ENCODE measurements at regions not wholly inside any gene's neighbourhood (a gene's known extent, or its start where the extent isn't known, plus 50 kb on each side); places are given as distances from the start of the nearest gene placed in this dataset.

- H3K27ac ChIP-seq (ENCODE audit: insufficient read length, low read depth, low read length), result no peak overlapping the region
- H4K5ac ChIP-seq (ENCODE audit: insufficient read length, low read depth, low read length), result no peak overlapping the region
- Mint-ChIP-seq H3K4me1 (no peaks in the 10 kb centered on the region), H3K4me3 (no peak overlapping the region), H3K27ac (no peak overlapping the region), H3K9me3 (peaks cover 87 to 90% of the 10 kb centered on the region in 2 experiments), H3K36me3 (ENCODE audit: insufficient read depth in 1 of 3, low read depth in 3 of 3) (peaks cover 0 to 21% (median 7%) of the 10 kb centered on the region in 3 experiments; a peak in 6 of 7 replicates), H3K27me3 (ENCODE audit: low read depth) (peaks cover 5% of the 10 kb centered on the region; the same call in 1 of the 2 replicates)
- no peaks in the 10 kb centered on the region for H3K79me1 ChIP-seq (ENCODE audit: insufficient read depth, low read depth, low read length, poor library complexity, severe bottlenecking)
- no peak overlapping the region for H2BK12ac ChIP-seq (ENCODE audit: insufficient read length, low read depth, low read length)
- H2BK20ac ChIP-seq (ENCODE audit: low read depth, low read length, poor library complexity, severe bottlenecking), result no peak overlapping the region
- H3K56ac ChIP-seq (ENCODE audit: insufficient read length, low read depth, low read length), result no peak overlapping the region
- H2BK120ac ChIP-seq (ENCODE audit: low read depth, low read length, poor library complexity, severe bottlenecking), result no peak overlapping the region
- no peaks in the 10 kb centered on the region for H3K79me2 ChIP-seq (ENCODE audit: insufficient read depth, low read length)
- H3T11ph ChIP-seq (ENCODE audit: low read length), result no peak overlapping the region
- no peak overlapping the region for H3K9ac ChIP-seq (ENCODE audit: extremely low read depth, insufficient read length, low read length)
- no CpG with 5 or more reads among the region's 1 CpG for WGBS (ENCODE audit: extremely low coverage, insufficient read length, low lambda C conversion rate)
- peaks cover 52% of the 10 kb centered on the region for H3K9me3 ChIP-seq (ENCODE audit: control insufficient read depth, low read depth, low read length)
- H4K8ac ChIP-seq (replicated peaks; ENCODE audit: insufficient read length, low read depth, low read length), result no peak overlapping the region
- no peak overlapping the region for H3K14ac ChIP-seq (ENCODE audit: insufficient read depth, low read length)
- no peak overlapping the region for H2BK5ac ChIP-seq (ENCODE audit: insufficient read length, low read length)
- no peak overlapping the region for H3K4ac ChIP-seq (ENCODE audit: low read depth, low read length)
- H2BK15ac ChIP-seq (ENCODE audit: low read depth, low read length), result no peak overlapping the region
- TF ChIP-seq CTCF (conservative IDR thresholded peaks at IDR 0.05), result no peak
- no peak overlapping the region for H3K23ac ChIP-seq (ENCODE audit: insufficient read length, low read depth, low read length)
- H3K23me2 ChIP-seq (ENCODE audit: insufficient read length, low read depth, low read length, poor library complexity, severe bottlenecking), result no peaks in the 10 kb centered on the region
- no peak overlapping the region for H3K4me2 ChIP-seq (ENCODE audit: insufficient read depth, insufficient read length, low read length)
- H3K18ac ChIP-seq (ENCODE audit: insufficient read length, low read depth, low read length), result no peak overlapping the region
- no peaks in the 10 kb centered on the region for H3K27me3 ChIP-seq (ENCODE audit: insufficient read depth, low read length)
- H4K20me1 ChIP-seq (ENCODE audit: control insufficient read depth, insufficient read depth, insufficient read length), result no peaks in the 10 kb centered on the region
- no peak overlapping the region for H2AFZ ChIP-seq (ENCODE audit: low read length)
- no peak overlapping the region for H4K91ac ChIP-seq (ENCODE audit: insufficient read length, low read depth, low read length)
- H3K4me1 ChIP-seq (ENCODE audit: insufficient read depth, low read length), result no peaks in the 10 kb centered on the region
- H2AK5ac ChIP-seq (ENCODE audit: insufficient read length, low read length), result no peak overlapping the region
- no peak for DNase-seq
Measured at GRCh38 chr19:23531976-23532375, 136.7 kb upstream of the ZNF91 start.

Data from H9 (cell line).